ENCODE measurements at regions not wholly inside any gene's neighbourhood (a gene's known extent, or its start where the extent isn't known, plus 50 kb on each side); places are given as distances from the start of the nearest gene placed in this dataset.

DNA sequence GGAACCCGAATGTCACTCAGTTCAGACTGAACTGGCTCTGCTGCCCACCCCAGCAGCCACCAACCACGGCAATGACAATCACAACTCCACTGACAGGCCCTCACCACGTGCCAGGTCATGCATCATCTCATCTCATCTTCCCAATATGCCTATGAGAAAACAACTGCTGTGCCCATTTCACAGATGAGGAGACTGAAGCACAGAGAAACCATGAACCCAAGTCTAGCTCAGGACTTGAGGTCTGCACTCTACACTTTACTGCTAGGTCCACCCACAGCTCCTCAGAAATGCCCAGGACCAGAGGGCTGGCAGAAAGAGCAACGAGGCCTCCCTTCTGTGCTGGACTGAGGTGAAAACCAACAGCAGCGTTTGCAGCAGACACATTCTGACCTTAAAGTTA is 99.2 kb upstream of the LINGO1 start:
- TF ChIP-seq, protein P1, sequence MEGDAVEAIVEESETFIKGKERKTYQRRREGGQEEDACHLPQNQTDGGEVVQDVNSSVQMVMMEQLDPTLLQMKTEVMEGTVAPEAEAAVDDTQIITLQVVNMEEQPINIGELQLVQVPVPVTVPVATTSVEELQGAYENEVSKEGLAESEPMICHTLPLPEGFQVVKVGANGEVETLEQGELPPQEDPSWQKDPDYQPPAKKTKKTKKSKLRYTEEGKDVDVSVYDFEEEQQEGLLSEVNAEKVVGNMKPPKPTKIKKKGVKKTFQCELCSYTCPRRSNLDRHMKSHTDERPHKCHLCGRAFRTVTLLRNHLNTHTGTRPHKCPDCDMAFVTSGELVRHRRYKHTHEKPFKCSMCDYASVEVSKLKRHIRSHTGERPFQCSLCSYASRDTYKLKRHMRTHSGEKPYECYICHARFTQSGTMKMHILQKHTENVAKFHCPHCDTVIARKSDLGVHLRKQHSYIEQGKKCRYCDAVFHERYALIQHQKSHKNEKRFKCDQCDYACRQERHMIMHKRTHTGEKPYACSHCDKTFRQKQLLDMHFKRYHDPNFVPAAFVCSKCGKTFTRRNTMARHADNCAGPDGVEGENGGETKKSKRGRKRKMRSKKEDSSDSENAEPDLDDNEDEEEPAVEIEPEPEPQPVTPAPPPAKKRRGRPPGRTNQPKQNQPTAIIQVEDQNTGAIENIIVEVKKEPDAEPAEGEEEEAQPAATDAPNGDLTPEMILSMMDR (IDR thresholded peaks at IDR 0.05): no peak
- no peak for TF ChIP-seq POLR2A (IDR thresholded peaks at IDR 0.05)
- ATAC-seq (no peak), DNase-seq (no peak)
- no peaks in the 10 kb centered on the region for H3K4me1 ChIP-seq
- intact Hi-C loops (cut with DNase I): loop anchor here in 1 of 10 donors (10.0 kb wide), 1 partner anchor 63 kb away; no protein-coding TSS in a partner anchor
- 68 to 72% (median 70%) methylated on average over 5 of the region's 5 CpGs for WGBS, 4 donors
- no peaks in the 10 kb centered on the region for H3K9me3 ChIP-seq
- H3K27me3 ChIP-seq: peaks cover 0 to 9% (median 0%) of the 10 kb centered on the region in 9 donors
- no peak overlapping the region for H3K27ac ChIP-seq
- H3K4me3 ChIP-seq: no peak overlapping the region
- H3K36me3 ChIP-seq: no peaks in the 10 kb centered on the region

DNA sequence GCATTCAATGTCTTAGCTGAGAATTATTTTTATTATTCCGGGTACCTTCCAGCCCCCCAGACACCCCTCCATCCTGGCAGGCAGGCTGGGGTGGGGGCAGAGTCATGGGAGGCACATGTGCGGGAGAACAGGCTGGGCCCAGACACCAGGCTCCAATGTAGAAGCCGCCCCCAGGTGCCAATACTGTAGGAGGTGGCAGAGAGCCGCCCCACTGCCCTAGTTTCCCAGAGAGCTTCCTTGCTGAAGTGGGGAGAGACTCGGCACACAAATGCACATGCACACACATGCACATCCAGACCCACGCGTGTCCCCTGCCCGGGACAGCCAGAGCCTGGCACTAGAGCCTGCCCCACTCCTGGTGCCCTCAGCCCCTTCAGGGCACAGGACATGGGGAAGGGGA is 98.4 kb upstream of the LINGO1 start:
- no peaks in the 10 kb centered on the region for H3K4me1 ChIP-seq
- no peak overlapping the region for H3K27ac ChIP-seq
- TF ChIP-seq POLR2A (IDR thresholded peaks at IDR 0.05): no peak
- TF ChIP-seq, protein P1 (IDR thresholded peaks at IDR 0.05): no peak
- no peak overlapping the region for H3K4me3 ChIP-seq
- intact Hi-C loops (cut with DNase I): loop anchor here in 1 of 10 donors (10.0 kb wide), 1 partner anchor 64 kb away; no protein-coding TSS in a partner anchor
- DNase-seq (no peak), ATAC-seq (no peak)
- H3K9me3 ChIP-seq: no peaks in the 10 kb centered on the region
- WGBS, 4 donors: 90 to 96% (median 93%) methylated on average over 8 of the region's 8 CpGs
- H3K27me3 ChIP-seq: peaks cover 0 to 9% (median 0%) of the 10 kb centered on the region in 9 donors
- H3K36me3 ChIP-seq: no peaks in the 10 kb centered on the region

DNA sequence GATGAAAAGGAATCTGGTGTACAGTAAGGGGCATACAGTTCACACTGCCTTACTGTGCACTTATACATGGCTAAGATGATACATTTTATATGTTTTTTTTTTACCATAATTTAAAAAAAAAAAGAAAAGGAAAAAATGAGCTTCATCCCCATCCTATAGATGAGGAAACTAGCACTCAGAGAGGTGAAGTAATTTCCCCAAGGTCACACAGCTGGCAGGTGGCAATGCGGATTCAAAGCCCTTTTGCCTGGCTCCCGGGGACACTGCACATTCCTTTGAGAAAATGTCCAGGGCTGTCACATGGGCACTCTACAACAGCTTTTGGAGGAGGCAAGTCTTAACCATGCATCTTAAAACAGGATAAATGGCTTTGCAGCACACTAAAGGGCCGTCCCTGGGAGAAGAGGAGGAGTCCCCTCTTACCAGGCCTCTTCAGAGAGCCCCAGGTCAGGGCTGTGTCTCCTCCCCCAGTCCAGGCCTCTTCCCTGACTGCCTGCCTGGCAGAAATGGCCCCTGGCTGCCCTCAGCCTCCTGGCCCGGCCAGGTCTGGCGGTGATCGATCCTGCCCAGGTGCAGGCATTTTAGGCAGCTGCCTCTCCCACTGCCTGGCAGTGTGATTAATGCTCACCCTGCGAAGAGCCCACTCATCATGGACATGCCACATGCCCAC is 95.1 kb upstream of the LINGO1 start:
- TF ChIP-seq, protein P1 (IDR thresholded peaks at IDR 0.05): no peak
- no peak for TF ChIP-seq POLR2A (IDR thresholded peaks at IDR 0.05)
- ATAC-seq: no peak
- Histone ChIP-seq H3K9me3 (no peaks in the 10 kb centered on the region), H3K27ac (no peak overlapping the region), H3K36me3 (no peaks in the 10 kb centered on the region), H3K4me3 (no peak overlapping the region), H3K27me3 (peaks cover 0 to 10% (median 0%) of the 10 kb centered on the region in 9 donors), H3K4me1 (peaks cover 0 to 7% (median 0%) of the 10 kb centered on the region in 12 donors)
- intact Hi-C loops (cut with DNase I): no loop called here
- 59 to 72% (median 64%) methylated on average over 5 to 7 of the region's 7 CpGs for WGBS, 4 donors
- DNase-seq: no peak

DNA sequence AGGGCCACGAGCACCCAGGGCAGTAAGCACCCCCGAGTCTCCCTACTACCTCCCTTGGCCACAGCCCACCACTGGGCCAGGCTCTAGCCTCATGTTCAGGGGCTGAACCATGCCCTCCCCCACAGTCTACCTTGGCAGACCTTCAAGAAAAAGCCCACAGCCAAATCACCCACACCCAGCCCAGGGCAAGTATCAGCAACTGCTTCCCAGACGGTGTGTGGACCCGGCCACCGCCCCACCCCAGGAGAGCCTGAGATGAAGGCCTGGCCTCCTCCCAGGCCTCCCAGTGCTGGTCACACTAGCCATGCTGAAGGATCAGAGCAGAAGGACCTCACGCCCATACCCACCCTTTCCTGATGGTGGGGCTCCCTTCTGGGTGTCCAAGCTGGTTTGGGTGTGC is 92.0 kb upstream of the LINGO1 start:
- 83 to 96% (median 84%) methylated on average over 4 to 6 of the region's 6 CpGs for WGBS, 4 donors
- Histone ChIP-seq H3K36me3 (no peaks in the 10 kb centered on the region), H3K27me3 (peaks cover 0 to 10% (median 0%) of the 10 kb centered on the region in 9 donors), H3K9me3 (no peaks in the 10 kb centered on the region), H3K4me1 (peaks cover 0 to 7% (median 0%) of the 10 kb centered on the region in 12 donors), H3K4me3 (no peak overlapping the region), H3K27ac (no peak overlapping the region)
- TF ChIP-seq, protein P1 (IDR thresholded peaks at IDR 0.05): no peak
- TF ChIP-seq POLR2A (IDR thresholded peaks at IDR 0.05): no peak
- intact Hi-C loops (cut with DNase I): no loop called here
- ATAC-seq: no peak
- no peak for DNase-seq

Data from heart left ventricle (tissue), 16 donors.